HUES6 (cell line): ENCODE measurements at regions not wholly inside any gene's neighbourhood (a gene's known extent, or its start where the extent isn't known, plus 50 kb on each side); places are given as distances from the start of the nearest gene placed in this dataset.

Experiments
- H3K27ac ChIP-seq: 2 replicates; pipeline ENCODE4 v1.7.0; 2013; ENCODE audit warnings: low read depth, mild to moderate bottlenecking, low read length, inconsistent platforms
- H3K27me3 ChIP-seq: 2 replicates; pipeline ENCODE4 v1.6.1; 2013; ENCODE audit warnings: low read length; ENCODE audit not compliant: control insufficient read depth, insufficient read depth
- H3K36me3 ChIP-seq: 2 replicates; pipeline ENCODE4 v1.6.1; 2013; ENCODE audit warnings: low read length; ENCODE audit not compliant: control insufficient read depth, insufficient read depth
- H3K4me1 ChIP-seq: 2 replicates; pipeline ENCODE4 v1.6.1; 2013; ENCODE audit warnings: low read length; ENCODE audit not compliant: control insufficient read depth, insufficient read depth
- H3K4me3 ChIP-seq: 2 replicates; pipeline ENCODE4 v1.5.1; 2013; ENCODE audit warnings: low read depth, low read length
- H3K9ac ChIP-seq: one replicate; pipeline ENCODE4 v1.6.1; 2013; ENCODE audit warnings: mild to moderate bottlenecking, low read length
- H3K9me3 ChIP-seq: 2 replicates; pipeline ENCODE4 v1.6.1; 2013; ENCODE audit warnings: low read depth, low read length; ENCODE audit not compliant: control insufficient read depth, insufficient read depth

DNA sequence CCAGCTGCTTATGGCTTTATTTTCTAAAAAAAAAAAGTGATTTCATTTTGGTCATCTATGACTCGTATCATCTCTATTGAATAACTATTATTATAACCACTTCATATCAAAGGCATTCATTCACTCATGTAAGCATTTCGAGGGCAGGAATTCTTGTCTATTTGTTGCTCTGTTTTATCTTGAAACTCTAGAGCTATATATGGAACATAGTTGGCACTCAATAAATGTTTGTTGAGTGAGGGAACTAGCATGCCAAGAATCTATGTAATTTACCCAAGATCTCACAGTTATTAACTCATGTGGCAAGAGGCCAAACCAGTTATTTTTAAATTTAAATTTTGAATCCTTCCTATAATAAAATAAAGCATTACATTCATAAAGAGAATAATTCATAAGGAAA, 470.1 kb downstream of the TMX3 start:
- H3K27me3 ChIP-seq = no peaks in the 10 kb centered on the region
- H3K4me3 ChIP-seq = no peak overlapping the region
- no peak overlapping the region for H3K27ac ChIP-seq
- H3K9me3 ChIP-seq = peaks cover 2% of the 10 kb centered on the region; the same call in 1 of the 2 replicates
- H3K9ac ChIP-seq = no peak overlapping the region
- H3K36me3 ChIP-seq = no peaks in the 10 kb centered on the region
- H3K4me1 ChIP-seq = no peaks in the 10 kb centered on the region

DNA sequence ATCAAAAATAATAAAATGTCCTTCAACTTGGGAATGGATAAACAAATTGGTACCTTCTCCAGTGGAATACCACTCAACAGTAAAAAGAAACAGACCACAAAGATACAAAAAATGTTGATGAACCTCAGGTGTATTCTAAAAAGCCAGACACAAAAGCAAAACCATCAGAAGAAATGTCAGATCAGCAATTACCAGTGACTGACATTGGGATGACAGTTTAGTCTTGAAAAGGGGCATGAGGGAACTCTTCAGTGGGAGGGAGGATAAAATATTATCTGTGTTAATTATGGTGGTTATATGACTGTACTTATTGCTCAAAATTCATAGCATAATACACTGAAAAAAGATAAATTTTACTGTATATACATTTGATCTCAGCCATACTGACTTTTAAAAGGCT, 473.0 kb downstream of the TMX3 start:
- H3K4me3 ChIP-seq = no peak overlapping the region
- H3K9ac ChIP-seq = no peak overlapping the region
- no peak overlapping the region for H3K27ac ChIP-seq
- H3K4me1 ChIP-seq = no peaks in the 10 kb centered on the region
- H3K36me3 ChIP-seq = no peaks in the 10 kb centered on the region
- H3K27me3 ChIP-seq = no peaks in the 10 kb centered on the region
- no peaks in the 10 kb centered on the region for H3K9me3 ChIP-seq

DNA sequence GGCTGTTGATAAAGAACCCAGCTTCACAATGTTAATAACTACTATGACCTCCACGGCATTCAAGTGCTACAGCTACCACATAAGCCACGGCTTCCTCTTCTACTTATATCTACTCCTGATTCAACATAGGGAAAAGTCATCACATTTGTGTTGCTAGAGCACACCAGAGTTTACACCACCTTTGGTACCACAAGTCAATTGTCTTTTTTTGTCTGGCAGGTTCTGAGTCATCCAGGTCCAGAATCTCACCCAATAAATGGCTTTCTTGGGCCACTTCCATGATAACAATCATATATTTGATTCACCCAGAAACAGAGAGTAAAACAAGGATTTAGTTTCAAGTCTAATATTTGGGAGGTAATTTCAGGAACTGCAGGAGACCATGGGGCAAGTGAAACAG, 480.2 kb downstream of the TMX3 start:
- no peaks in the 10 kb centered on the region for H3K27me3 ChIP-seq
- no peaks in the 10 kb centered on the region for H3K9me3 ChIP-seq
- H3K4me3 ChIP-seq = no peak overlapping the region
- H3K4me1 ChIP-seq = no peaks in the 10 kb centered on the region
- no peak overlapping the region for H3K9ac ChIP-seq
- H3K27ac ChIP-seq = no peak overlapping the region
- no peaks in the 10 kb centered on the region for H3K36me3 ChIP-seq

DNA sequence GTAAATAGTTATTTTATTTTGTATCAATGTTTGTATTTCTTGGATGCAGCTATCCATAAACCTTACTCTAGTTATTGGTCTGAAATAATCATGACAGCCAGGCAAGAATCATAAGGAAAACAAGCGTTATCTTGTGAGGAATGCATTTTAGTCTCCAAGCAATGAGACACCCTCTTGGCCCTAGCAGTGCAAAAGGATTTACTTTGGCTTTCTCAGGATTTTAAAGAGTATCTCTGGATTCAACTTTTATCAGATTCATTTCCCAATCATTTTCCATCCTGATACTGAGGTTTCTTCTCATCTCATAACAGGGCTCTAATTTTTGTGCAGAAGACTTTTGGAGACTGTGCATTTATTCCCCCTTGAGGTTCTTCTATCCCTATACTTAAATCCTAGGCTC, 480.8 kb downstream of the TMX3 start:
- Histone ChIP-seq H3K9ac (no peak overlapping the region), H3K4me1 (no peaks in the 10 kb centered on the region), H3K27ac (no peak overlapping the region), H3K27me3 (no peaks in the 10 kb centered on the region), H3K9me3 (no peaks in the 10 kb centered on the region), H3K36me3 (no peaks in the 10 kb centered on the region), H3K4me3 (no peak overlapping the region)

DNA sequence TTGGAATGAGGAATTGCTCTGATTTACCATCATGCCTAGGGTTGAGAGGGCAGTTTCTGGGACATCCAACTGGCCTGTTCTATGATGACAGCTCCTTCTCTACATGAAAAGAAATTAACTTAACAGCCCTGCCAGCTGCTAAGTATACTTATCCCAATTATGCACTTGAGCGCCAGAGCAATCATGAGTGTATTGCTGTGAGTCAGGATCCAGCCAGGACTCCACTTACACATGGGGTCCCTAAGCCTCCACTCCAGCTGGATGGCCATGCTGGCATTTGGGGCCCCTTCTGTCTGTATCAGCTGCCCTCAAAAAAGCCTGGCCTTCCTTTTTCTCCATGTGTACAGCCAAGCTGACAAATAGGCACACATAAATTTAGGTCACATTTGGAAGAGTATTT, 481.9 kb downstream of the TMX3 start:
- Histone ChIP-seq H3K4me1 (no peaks in the 10 kb centered on the region), H3K27me3 (no peaks in the 10 kb centered on the region), H3K27ac (no peak overlapping the region), H3K9me3 (no peaks in the 10 kb centered on the region), H3K36me3 (no peaks in the 10 kb centered on the region), H3K4me3 (no peak overlapping the region), H3K9ac (no peak overlapping the region)

DNA sequence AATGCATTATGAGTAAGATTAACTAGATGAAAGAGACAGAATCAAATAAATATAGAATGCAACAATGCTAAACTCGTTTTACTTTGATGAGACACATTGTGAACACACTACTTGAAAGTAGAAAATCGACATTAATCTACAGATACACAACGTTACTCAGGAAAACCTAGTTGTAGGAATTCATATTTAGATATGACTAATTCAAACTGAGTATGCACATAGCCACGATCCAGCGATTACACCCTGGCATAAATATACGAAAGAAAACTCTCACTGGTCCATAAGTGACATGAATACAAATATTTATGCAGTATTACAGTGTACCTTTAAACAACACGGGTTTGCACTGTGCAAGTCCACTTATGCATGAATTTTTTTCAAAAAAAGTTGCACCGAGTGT, 485.6 kb downstream of the TMX3 start:
- Histone ChIP-seq H3K27ac (no peak overlapping the region), H3K27me3 (no peaks in the 10 kb centered on the region), H3K36me3 (no peaks in the 10 kb centered on the region), H3K4me1 (no peaks in the 10 kb centered on the region), H3K9ac (no peak overlapping the region), H3K9me3 (no peaks in the 10 kb centered on the region), H3K4me3 (no peak overlapping the region)

DNA sequence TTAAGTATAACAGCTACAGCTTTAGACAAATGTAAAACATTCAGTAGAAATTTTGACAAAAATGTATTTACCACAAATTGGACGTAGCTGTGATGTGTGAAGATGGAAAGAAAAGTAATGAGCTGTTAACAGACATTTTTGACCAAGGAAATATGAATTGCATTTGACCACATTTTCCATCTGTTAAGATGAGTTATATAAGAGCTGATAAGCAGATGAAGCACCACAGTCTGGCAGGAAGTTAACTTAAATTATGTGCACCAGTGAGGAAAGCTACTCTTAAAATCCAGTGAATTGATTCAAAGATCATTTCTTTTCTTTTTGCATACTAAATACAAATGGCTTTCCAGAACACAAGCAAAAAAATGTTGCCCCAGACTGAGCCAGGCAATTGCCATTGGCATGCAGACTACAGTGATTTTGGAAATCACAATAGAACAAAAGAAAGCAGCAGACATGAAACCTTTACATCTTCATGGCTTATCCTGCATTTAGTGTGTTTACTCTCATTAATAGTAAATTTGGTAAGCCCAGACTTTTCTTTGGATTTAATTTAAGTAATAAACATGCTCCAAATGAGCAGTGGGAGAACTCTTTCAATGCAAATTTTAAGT, 493.7 kb downstream of the TMX3 start:
- Histone ChIP-seq H3K4me1 (peaks cover 13% of the 10 kb centered on the region), H3K27ac (peak overlapping the region; percentile 71; the same call in 1 of the 2 replicates), H3K4me3 (no peak overlapping the region), H3K9me3 (no peaks in the 10 kb centered on the region), H3K9ac (no peak overlapping the region), H3K27me3 (no peaks in the 10 kb centered on the region), H3K36me3 (no peaks in the 10 kb centered on the region)

DNA sequence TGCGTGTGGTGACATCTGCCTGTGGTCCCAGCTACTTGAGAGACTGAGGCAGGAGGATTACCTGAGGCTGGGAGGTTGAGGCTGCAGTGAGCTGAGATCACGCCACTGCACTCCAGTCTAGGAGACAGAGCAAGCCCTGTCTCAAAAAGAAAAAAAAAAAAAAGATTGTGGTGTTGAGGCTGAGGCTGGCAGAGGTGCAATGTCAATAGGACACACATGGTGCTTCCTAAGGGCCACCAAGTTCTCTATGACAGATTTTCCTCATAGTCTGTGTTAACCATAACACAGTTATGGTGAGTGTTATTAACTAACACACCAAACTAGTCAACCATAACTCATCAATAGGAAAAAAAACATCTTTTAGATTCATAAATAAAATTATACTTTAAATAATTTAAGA, 494.4 kb downstream of the TMX3 start:
- Histone ChIP-seq H3K4me1 (peaks cover 13% of the 10 kb centered on the region), H3K36me3 (no peaks in the 10 kb centered on the region), H3K4me3 (no peak overlapping the region), H3K9me3 (no peaks in the 10 kb centered on the region), H3K27me3 (no peaks in the 10 kb centered on the region), H3K9ac (no peak overlapping the region), H3K27ac (no peak overlapping the region)

DNA sequence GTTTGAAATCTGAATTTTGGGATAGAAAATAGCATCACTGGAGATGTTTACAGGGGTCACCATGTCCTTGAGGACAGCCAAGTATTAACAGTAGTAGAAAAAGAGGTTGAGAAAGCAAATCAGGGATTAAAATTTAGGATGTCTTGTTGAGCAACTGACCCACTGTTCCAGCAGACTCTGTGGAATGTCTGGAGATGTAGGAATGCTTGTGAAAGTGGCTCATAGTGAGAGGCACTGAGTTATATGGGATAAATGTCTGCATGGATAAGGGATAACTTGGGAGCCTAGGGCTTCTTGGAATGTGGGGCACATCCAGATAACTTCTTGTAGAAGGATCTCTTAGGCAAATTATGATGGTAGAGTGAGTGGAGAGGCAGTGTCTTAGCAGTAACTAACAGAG, 495.0 kb downstream of the TMX3 start:
- Histone ChIP-seq H3K27me3 (no peaks in the 10 kb centered on the region), H3K36me3 (no peaks in the 10 kb centered on the region), H3K9me3 (no peaks in the 10 kb centered on the region), H3K4me1 (peaks cover 13% of the 10 kb centered on the region), H3K27ac (no peak overlapping the region), H3K4me3 (no peak overlapping the region), H3K9ac (no peak overlapping the region)

DNA sequence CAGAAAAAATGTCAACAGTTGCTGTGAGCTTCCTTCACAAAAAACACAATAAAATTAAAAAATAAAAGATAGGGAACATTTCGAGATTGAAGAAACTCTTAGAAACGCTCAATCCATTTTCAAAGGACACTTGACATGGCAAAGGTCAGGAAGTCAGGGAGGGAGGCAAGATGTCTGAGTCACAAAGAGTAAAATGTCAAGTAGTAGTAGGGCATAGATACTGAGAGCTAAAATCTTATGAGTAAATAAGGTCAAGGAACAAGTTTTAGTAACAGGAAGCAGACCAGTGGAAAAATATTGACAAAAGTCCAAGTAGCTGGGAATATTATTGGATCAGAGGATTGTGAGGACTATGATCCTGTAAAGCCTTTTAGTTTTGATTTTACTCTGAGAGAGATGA, 495.6 kb downstream of the TMX3 start:
- H3K27me3 ChIP-seq = no peaks in the 10 kb centered on the region
- no peaks in the 10 kb centered on the region for H3K9me3 ChIP-seq
- no peak overlapping the region for H3K4me3 ChIP-seq
- no peak overlapping the region for H3K9ac ChIP-seq
- no peak overlapping the region for H3K27ac ChIP-seq
- H3K36me3 ChIP-seq = no peaks in the 10 kb centered on the region
- peaks cover 13% of the 10 kb centered on the region for H3K4me1 ChIP-seq

DNA sequence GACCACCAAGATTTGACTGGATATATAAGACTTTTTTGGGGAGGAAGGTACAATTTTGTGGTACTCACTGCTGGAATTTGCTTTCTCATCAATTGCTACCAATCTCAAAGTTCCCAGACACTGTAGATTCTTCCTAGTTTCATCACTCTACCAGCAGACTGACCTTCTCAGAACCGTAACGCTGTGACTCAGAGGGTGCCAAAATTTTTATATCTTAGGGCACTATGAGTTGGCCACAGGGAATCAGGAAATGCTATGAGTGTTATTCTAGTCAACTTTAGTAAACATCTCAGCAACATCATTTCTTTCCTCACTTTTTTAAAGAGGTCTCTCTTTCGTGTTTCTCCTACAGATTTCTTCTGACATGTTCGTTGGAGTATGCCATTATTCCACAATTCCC, 499.0 kb downstream of the TMX3 start:
- Histone ChIP-seq H3K36me3 (no peaks in the 10 kb centered on the region), H3K9me3 (no peaks in the 10 kb centered on the region), H3K27me3 (no peaks in the 10 kb centered on the region), H3K4me1 (peaks cover under 1% of the 10 kb centered on the region; the same call in 1 of the 2 replicates), H3K9ac (no peak overlapping the region), H3K4me3 (no peak overlapping the region), H3K27ac (no peak overlapping the region)

DNA sequence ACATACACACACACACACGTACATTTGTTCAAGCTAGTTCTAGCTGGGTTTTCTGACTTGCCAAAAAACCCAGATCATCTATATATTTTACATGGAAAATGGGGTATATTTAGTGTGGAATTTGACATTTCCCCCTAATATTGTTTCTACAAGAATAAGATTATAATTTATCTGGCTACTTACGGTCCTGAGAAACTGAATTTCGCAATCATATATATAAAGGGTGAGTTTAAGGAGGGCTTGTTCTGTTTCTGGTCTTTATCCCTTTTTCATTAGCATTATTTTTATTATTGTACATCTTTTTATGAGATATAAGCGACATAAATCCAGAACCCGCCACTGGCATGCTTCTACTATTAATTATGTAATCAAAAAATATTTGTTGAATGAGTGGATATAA, 528.9 kb downstream of the TMX3 start:
- no peaks in the 10 kb centered on the region for H3K9me3 ChIP-seq
- no peaks in the 10 kb centered on the region for H3K36me3 ChIP-seq
- H3K9ac ChIP-seq = no peak overlapping the region
- no peaks in the 10 kb centered on the region for H3K27me3 ChIP-seq
- H3K4me1 ChIP-seq = no peaks in the 10 kb centered on the region
- H3K4me3 ChIP-seq = no peak overlapping the region
- H3K27ac ChIP-seq = no peak overlapping the region
